Glomerular visceral epithelial cell (primary cell): ENCODE measurements at regions not wholly inside any gene's neighbourhood (a gene's known extent, or its start where the extent isn't known, plus 50 kb on each side); places are given as distances from the start of the nearest gene placed in this dataset.

Experiments used
- DNase-seq: peaks from one replicate; pipeline ENCODE4 v3.0.0-alpha.2; 2016; ENCODE audit errors: extremely low spot score

DNA sequence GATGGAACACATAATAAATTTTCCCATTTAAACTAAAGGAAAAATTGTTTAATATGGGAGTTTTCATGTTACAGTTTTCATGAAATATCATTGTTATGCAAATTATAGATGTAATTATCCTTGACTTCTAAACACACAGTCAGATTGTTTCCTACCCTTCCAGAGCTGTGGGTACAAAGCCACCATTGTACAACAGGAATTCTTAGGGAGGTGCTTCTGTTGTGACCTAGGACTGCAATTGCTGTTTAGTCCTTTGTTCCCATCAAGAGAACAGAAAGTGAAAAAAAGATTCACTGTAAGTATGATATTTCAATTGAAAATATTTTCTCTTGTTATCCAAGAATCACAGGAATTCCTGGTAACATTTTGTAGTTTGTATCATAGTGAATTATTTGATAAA lies 455.3 kb upstream of the NAALADL2 start:
- no peak for DNase-seq

DNA sequence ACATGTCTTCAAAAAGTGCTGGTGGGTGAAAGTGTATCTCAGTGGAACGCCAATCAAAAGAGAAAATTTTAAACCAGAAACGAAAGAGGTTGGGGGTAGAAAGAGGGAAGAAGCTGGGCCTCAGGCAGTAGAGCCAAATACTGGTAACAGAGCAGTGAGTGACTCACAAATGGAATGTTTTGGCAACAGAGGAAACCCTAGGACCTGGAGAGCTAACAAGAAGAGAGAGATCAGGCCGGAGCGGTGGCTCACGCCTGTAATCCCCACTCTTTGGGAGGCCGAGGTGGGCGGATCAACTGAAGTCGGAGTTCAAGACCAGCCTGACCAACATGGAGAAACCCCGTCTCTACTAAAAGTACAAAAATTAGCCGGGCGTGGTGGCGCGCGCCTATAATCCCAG lies 450.8 kb upstream of the NAALADL2 start:
- no peak for DNase-seq

DNA sequence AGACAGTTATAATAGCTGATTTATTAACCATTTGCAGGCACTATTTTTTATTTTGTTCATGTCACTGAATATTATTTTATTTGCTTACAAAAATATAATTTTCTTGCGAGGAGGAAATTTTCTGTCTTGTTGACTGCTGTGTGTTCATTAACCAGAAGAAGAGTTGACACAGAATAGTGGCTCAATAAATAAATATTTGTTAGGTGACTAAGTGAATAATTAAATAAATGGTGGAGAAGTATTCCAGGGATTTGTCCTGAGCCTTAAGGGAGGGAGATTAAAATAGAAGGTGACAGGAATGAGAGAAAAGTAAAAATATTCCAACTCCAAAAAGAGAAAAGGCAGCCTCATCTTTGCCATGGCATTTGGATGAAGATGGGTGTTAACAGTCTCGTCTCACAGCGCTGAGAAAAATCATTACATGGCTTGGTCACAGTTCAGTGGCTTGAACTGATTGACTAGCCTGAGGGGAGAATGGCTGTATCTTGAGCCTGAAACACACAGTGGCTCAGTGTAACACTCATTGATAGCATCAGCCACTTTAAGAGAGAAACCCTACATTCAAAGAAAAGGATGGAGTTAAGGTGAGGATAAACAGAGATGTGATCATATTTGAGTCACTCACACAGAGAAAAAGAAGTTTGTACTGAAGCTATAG lies 449.9 kb upstream of the NAALADL2 start:
- DNase-seq = no peak

DNA sequence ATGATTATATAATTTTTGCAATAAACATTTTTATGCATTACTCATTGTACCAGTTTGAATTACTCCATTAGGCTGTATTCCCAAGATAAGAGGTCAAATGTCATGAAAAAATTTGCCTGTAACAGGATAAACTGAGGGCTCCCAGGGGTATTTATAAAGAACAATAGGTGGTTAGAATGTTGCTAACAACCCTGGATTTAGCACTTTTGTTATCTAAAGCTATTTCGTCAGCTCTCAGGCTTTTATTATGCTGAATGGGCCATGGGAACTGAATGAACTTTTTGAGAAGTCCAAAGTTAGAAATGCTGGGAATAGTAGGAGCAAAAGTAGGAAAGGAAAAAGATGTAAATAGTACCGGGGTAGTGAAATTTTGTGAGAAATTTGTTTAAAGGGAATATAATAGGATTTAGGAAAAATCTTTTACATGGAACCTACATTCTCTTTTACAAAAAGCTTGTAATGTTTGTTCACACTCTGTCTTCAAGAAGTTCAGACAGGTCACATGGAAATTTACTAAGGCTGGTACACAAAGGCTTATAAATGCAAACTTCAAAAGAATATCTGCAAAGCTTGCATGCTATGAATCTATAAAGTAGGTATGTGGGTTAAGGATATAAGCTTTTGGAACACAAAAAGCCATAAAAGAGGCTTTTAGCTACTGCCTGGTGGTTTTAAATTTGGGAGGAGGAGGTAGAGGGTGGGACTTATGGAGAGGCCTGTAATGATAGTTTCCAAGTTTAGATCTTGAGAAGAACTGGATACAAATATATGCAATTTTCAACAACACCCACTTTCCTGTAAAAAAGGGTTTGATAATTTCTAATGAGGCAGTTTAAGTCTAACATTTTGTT lies 445.8 kb upstream of the NAALADL2 start:
- no peak for DNase-seq

DNA sequence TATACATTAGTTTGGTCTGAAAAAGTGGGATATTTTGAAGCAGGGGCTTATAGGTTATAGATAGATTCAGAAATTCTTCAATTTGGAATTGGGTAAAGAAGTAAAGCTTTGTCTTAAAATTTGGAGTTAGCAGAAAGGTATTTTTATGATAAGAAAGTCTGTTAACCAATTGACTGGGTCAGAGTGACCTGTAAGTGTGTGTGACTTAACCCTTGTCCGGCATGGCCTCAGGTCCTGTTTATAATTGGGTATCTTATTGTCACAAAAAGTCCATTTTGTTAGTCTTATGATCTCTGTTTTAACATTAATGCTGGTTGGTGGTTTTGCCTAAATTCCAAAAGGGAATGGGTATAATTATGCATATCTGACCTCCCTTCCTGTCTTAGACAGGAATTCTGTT lies 444.2 kb upstream of the NAALADL2 start:
- no peak for DNase-seq

DNA sequence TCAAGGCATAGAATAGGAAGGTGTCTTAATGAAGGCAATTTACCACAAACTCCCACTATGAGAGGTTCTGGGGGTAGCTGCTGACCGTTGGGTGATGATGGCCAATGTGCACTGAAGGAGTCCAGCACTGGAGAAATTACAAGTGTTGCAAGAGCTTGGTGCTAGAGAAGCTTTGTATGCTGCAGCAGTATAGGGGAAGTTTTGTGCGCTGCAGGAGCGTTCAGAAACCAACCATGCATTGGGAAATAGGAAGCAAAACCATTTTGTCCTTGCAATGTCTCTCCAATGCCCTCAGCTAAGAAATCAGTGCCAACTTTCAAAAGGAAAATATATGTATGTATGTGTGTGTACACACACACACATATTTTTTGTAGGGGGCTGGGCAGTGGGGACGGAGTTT lies 441.6 kb upstream of the NAALADL2 start:
- DNase-seq = no peak

DNA sequence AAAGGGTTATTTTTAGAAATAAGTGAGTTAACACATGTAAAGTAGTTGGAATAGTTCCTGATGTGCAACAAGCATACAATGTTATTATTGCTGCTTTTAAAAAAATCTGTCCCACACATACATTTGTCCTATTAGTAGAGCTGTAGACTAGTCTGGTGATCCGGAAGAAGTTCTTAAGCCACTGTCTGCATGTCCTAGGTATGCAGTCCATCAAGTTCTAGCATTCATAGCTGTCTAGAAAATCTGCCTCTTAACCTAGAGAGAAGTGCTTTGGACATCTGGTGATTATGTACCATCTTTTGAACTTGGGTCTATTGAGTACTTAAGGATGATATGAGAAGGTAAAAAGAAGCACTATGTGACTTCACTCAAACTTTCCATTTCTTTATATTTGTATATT lies 439.9 kb upstream of the NAALADL2 start:
- no peak for DNase-seq

DNA sequence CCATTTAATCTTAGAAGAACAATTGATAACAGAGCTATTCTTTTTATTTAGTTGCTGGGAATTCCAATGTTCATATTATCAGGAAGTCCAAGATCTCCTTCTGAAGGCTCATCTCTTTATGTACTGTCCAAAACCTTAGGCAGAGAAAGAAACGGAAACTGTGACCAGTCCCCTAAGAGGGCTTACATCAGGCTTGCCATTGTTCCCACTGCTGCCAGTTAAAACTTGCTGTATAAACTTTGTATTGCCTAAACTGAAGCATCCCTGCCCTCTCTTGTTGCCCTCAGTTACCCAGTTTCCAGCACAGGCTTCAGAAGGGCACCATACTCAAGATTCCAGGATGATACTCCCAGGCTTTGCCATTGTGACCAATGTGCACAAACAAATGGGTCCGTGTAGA lies 435.2 kb upstream of the NAALADL2 start:
- no peak for DNase-seq

DNA sequence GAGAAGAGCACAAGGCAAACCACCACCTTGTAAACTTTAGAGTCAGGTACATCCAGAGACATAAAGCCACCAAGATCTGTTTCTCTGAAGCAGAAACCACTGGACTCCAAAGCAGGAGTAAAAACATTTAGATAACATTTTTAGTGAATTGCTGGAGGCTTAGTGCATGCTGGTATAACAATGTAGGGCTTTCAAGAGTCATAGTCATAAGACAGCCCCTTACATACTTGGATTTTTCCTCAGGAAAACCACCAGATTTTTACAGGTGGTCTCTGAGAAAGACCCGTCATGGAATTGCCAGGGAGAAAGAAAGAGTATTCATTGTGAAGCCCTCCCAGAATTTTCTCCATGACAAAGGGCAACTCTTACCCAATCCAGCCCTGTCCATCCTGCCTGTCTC lies 434.5 kb upstream of the NAALADL2 start:
- no peak for DNase-seq

DNA sequence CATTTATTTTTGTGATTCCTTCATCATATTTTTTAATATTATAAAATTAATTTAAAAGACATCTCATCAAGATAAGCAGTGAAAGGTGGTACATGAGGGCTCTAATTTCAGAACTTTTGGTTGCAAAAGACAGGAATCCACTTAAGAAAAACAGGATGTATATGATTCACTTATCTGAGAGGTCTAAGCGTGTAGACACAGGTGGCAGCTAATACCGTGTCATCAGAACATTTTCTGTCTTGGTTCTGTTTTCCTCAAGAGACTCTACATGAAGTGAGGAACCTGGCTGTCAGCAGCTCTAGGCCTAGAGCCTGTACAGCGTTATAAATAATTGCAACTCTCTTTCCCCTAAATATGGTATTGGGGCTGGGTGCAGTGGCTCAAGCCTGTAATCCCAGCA lies 433.7 kb upstream of the NAALADL2 start:
- DNase-seq = no peak

DNA sequence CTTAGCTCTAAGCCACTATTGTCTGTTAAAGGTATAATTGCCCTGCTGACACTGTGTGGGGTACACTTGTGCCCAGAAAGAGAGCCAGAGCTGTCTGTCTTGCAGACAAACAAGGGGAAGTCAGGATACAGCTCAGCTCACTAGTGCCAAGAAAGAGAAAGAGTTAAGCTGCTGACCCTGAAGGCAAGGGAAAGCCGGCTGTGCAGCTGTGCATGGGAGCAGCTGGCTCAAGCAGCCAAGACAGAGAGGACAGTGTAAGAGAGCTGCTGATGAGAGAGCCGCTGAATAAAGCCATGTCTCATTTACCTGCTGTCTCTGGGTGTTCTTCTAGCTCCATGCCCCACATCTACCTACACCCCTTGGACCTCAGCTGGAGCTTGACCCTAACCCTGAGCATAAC lies 428.1 kb upstream of the NAALADL2 start:
- DNase-seq = no peak

DNA sequence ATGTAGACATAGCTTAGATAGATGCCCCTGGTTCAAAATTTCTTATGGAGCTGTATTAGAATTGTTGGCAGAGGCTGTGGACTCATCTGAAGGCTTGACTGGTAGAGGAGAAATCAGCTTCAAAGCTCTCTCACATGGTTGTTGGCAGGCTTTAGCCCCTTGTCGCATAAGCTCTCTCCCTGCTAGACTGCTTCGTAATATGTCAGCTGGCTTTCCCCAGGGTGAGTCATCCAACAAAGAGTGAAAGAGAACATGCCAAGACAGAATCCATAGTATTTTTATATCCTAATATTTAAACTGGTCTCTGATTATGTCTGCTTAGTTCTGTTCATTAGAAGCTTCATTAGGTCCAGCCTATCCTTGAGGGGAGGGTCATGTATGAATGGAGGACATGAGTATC lies 427.4 kb upstream of the NAALADL2 start:
- no peak for DNase-seq

DNA sequence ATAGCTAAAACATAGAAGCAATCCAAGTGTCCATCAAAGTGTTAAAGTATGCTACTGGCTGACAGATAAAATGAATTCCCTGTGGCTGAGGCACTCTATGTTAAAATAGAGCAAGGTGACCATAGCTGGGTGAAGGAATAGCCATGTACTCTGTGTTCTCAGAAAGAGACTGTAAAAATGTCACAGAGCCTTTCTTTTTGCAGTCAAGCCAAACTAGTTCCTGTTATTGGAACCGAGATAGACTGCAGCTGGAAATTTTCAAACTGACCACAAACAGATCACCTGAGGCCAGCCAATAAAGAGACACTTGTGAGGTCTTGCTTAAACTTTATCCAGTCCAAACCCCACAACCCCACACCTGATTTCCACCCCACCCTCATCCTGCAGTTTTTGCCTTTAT lies 422.8 kb upstream of the NAALADL2 start:
- DNase-seq = no peak

DNA sequence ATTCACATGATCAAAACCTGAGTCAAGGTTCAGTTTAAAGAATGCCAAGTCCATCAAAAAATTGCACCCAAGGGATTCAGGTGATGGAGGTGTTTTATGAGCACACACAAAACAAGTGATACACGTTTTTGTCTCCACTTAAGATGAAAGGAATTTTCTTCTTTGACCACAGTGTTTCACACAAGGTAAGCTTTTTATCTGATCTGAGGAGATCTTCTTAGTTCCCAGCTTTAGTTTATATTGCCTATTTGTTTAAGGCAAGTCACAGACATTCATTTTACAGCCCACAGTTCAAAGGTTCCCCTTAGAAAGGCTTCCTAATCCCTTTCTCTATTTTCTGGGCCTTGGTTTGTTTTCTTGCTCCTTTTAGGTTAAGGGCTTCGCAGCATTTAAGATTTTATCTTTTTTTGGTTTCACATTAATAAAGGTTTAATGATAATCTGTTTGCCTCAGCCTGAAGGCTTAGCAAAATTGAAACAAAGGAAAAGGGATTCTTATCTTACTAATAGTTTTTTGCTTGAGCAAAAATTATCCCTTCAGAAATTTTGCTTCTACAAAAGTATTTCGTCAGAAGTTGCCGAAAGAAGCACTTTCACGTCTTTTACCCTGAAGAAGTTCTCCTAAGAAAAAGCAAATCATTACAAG lies 420.5 kb upstream of the NAALADL2 start:
- peak; percentile 2 for DNase-seq

DNA sequence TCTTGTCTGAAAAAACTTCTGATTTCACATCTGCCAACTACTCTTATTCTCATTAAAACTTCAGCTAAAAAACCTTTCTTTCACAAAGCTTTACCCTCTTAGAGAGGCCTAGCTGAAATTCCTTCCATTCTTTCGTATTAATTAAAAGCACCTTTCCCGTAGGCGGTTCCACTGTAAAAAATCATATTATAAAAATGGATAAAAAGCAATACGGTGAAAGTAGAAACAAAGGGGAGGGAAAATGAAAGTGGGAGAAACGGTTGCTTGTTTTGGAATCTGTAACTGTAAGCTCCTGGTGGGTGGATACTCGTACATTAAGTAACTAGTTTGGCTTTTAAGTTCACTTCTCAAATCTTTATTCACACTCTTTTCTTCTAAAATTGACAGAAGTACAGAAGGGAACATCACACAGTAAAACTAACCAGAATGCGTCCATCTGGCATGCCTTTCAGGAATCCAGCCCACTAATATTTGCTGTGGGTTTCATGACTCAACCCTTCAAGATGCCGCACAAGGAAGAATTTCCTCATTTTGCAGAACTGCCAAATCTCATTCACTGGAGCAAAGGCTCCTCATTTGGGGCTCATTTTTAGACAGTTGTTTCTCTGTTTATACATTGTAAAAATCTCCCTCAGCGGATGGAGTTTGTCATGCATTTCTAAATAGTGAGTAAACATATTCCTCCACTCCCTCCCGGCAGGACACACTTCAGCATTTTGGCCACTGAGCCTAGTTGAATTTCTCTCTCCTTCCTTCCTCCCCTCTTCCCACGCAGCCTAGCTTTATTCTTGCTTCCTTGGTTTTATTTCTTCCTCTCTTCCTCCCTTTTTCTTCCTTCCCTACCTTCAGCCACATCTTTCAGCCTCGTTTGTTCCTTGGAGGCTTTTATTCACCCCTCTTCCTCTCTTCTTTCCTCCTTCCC lies 419.5 kb upstream of the NAALADL2 start:
- DNase-seq = peak; percentile 79

DNA sequence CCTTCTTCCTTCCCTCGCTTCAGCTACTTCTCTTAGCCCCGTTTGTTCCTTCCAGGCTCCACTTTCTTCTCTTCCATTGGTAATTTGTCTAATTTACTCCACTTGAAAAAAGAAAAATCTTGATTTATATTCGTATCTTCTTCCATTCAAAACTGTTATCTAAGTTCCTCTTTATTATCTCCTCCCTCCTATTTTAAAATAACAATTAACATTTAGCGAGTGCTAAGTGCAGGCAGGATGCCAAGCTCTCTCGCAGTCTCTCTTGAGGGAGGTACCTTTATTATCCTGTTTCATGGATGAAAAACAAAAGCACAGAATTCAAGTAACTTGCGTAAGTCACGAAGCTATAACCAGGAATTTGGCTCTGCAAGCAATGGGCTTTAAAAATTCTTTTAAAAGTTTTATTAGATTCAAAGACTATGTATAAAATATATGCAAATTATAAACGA lies 418.9 kb upstream of the NAALADL2 start:
- DNase-seq = no peak

DNA sequence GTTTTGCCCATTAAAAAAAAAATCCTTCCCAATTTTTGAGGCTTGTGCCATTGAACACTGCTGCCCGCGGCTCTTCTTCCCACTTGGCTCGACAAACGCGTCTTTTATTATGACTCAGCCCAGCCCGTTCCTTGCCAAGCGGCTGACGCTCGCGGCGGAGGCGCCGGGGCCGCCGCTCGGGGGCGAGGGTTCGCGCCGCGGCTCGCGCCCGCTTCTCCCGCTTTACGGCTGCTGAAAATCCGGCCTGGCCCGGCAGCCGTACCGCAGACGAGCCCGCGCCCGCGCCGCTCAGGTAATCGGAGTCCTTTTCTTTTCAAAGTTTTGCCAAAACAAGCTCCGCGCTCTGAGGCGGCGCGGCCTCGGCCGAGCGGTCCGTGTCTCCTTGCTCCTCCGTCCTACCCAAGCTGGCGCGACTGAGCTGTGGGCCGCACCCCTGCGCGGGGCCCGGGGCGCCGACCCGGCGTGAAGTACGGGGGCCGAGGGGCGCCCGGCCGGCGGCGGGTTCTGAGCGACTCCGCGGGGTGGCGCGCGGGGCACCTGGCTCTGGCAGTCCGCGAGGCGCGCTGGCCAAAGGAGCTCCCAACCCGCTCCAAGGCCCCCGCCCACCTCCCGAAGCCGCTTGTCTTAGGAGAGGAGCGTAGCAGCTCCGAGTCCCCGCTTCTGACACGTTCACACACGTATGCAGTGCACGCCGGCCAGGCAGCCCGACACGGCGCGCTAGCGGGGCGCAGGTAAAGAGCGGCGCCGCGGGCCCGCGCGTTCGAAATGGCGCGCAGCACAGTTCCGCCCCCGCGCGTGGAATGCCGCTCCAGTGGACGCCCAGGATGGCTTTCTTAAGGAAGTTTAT lies 418.2 kb upstream of the NAALADL2 start:
- peak; percentile 89 for DNase-seq

DNA sequence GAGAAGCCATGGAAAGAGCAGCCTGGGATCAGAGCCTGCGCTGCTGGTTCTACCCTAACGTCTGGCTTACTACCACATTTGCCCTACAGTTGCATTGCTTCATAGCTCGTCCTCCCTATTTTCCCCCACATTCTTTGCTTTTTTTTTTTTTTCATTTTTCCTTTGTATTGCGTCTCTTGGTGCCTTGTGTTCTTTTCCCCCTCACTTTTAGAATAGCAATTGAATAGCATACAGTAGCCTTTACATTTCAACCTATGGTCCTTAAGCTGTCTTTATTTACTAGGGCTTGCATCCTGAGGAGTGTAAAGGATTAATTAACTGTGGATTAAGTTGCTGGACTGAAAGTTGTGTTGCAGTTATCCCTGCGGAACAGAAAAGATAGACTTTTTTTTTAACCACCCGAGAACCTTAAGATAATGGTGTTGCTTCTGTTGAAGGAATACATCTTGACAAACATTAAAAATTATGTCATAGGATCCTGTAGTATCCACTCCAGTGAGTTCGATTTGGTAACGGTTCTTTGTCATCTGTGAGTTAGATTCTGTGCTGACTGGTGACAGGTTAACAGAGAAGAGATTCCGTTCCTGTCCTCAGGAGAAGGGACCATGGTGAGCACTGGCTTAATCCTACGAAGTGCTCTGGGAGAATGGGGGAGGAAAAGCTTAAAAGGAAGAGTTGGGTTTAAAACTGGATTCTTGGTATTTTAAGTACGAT lies 417.4 kb upstream of the NAALADL2 start:
- DNase-seq = peak; percentile 14

DNA sequence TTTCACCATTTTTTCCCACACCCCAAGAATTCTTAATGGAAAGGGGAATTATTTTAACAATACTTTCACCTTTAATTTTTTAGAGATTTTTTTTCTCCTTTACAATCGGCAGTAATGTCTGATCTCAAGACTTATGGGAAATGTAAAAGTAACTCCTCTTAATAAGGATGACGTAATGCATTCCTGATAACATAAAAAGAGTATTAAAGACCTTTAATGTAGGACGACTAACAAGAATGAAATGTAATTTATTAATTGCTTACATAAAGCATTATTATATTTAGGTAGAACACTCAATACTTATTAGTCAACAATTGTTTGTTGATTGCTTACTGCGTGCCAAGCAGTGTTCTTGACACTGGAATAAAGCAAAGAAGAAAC lies 416.8 kb upstream of the NAALADL2 start:
- DNase-seq = no peak

DNA sequence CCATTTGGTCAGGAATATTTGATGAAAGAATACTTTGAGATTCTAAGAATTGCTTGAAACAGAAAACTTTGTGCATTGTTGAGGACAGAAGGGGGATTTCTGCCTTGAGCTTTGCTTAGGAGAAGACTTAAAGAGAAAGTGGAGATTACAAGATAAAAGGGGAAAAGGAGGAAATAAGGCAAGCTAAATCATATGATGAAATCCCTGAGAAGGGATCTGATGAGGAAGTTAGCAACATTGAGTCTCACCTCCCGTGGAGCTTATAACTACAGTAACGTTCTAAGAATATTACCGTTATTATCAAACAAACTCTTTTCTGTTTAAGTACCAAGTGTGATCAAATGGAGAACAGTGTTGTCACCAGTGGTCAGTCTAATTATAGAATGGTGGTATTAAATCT lies 414.7 kb upstream of the NAALADL2 start:
- no peak for DNase-seq
